HS-27A (cell line): ENCODE measurements at regions not wholly inside any gene's neighbourhood (a gene's known extent, or its start where the extent isn't known, plus 50 kb on each side); places are given as distances from the start of the nearest gene placed in this dataset.
"Not testable (repeated sequence)": the region's sequence is repeated elsewhere in the genome, so short reads cannot be mapped to it uniquely, and the experiment has no call there.

Experiments used
- DNase-seq: peaks from one replicate; pipeline ENCODE4 v3.0.0-alpha.2; 2012; ENCODE audit warnings: low read depth, missing footprints

DNA sequence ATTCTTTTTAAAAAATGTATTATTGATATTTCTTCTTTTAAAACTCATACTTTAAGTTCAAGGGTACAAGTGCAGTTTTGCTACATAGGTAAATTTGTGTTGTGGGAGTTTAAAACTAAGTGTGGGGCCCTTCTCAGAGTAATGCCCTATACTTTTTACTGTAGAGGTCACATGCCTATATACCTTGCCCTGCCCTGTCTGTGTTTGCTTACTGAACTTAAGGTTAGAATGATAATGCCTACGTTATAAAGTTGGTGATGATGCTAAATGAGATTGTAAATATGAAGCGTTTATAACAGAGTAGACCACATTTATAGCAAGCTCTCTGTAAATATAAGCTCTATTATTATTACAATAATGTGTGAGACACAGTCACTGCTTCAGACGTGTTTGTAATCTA lies 261.9 kb downstream of the RASSF9 start:
- DNase-seq: no peak

DNA sequence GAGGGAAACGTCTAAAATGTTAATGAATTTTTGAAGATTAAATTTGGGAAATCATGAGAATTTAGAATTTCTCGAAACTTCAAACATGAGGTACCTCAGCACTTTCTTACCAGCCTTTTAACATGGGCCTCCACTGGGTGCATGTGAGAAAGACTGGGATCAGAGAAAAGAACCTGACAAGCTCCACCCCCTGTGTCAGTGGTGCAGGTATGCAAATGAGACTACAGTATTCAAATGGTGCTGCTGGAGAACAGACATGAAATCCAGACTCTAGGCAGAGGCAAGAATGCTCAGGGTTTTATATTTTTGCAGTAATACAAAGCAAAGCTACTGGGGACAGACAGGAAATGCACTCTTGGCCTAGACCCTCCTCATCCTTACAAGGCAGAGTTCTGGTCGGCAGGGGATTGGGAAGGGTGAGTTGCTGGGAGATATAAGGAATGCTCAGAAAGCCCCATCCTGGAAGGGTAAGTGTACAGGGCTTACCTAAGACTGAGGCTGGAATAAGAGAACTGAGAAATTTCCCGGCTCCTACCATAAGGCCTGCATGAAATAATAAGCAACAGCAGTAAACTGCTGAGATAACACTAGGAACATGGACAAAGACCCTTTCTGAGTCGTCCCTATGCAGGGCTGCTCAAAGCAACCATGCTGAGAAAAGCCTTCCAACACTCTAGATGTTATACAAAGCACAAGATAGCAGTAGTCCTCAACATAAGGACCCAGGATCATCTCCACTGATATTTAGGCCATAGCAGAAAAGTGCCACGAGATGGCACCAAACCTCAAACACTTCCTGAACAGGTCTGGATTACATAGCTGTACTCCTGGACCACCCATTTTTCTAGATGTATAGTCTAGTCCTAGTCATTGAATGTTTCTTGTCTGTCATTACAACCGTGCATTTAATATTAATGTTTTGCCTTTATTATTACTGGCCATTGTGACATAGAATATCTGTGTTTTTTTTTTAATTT lies 260.8 kb downstream of the RASSF9 start:
- DNase-seq: peak; percentile 39

DNA sequence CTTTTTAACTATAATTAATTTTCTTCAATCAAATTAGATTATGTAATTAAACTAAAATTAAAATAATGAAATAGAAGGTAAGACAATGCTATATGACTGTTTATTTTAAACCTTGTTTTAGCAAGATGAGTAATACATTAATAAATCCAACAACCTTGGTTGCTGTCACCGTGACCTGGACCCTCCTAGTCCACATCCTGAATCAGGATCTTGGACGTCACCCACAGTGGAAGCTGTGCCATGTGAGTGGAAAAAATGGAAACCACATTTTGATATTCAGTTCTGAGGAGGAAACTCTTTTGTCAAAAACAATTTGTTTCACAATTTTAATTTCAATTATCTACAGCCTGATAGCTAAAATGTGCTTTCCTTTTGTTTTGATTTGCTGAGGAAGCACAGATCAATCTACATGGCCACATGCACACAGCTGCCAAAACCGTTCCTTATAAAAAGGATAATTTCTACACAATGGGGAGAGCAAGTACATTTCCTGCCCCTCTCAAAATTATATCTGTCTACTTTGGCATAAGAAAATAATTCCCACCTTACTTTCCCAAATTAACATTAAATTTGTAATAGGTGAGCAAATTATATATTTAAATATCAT lies 255.5 kb downstream of the RASSF9 start:
- DNase-seq: no peak

DNA sequence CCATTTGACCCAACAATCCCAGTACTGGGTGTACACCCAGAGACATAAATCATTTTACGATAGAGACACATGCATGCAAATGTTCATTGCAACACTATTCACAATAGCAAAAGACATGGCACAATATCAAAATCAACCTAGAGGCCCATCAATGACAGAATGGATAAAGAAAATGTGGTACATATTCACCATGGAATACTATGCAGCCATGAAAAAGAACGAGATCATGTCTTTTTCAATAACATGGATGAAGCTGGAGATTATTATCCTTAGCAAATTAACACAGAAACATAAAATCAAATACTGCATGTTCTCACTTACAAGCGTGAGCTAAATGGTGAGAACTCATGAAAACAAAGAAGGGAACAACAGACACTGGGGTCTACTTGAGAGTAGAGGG lies 249.1 kb downstream of the RASSF9 start:
- DNase-seq: no peak

DNA sequence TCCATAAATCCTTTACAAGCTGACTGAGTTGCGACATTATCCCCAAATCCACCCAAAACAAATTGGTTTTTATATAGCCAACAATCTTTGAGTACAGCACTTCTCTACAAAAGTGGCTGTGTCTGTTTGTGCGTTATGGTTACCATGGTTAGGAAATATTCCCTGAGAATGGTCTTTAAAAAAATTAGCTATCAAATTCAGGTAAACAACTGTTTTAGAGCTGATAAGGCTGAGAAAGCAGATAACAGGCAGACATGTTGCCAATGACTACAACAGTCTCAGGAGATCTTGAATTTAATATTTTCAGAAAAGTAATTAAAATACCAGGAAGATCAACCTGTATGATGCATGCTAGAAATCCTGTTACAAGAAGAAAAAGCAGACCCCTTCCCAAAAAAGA lies 248.0 kb downstream of the RASSF9 start:
- no peak for DNase-seq

DNA sequence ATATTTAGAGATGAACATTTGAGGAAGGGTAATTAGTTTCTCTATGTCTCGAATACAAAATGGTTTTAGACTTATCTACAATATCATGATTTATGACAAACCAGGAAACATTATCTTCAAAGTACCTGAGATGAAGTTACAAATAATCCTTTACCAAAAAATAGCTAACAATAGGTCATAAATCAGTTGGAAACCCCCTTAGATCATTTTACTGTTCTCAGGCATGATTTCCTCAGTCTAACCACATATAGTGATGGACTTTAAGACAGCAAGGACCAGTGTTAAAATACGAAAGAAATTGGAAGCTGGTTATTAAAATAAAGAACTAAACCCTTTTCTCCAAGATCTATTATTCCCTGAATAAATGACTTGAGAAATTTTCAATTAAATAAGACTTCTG lies 235.4 kb downstream of the RASSF9 start:
- no peak for DNase-seq

DNA sequence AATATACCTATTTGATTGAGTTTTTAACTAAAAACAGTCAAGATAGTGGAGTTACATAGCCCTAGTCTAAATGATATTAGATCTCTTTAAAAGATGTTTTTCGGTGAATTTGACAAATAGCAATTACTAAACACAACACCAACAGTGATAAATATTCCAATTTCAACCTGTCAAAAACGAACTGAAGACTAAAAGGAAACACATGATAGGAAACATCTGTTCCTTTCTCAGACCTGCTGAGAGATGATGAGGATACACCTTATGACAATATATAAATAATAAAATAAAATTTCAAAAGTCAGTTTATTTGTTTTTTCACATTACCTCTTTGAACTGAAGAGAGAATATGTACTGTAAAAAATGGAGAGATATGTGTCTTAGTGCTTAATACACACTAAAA lies 232.7 kb downstream of the RASSF9 start:
- DNase-seq: no peak

DNA sequence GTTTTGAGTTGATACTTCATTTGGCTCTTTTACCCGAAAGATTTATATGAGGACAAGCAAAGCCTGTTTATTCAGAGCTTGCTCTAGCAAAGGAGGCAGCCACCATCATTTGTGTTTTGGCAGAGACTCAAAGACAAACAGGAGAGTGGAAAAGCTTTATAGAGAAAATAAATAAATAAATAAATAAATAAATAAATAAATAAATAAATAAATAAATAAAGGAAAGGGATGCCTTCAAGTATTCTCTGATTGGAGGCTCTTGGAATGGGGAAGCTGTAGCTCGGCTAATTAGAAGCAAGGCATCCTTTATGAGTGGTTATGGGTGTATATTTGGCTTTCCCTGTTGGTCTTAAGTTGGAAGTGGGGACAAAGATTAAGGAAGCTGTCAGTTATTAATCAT lies 229.8 kb downstream of the RASSF9 start:
- DNase-seq: no peak

DNA sequence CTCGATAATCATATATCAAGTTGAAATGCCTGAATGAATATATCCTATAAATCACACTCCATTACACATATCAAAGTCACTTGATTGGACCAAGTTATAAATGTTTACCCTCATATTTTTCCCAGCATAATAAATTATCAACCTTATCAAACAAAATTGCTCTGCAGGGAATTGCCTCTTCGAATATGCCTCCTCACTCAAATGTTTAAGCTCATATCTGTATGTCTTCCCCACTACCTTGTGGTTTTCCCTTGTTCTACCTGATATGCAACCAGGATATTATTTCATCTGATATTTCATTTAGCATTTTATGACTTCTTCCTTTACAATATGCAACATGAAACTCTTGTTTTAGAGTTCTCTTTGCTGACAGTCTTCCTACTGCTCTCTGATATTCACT lies 226.4 kb downstream of the RASSF9 start:
- DNase-seq: no peak

DNA sequence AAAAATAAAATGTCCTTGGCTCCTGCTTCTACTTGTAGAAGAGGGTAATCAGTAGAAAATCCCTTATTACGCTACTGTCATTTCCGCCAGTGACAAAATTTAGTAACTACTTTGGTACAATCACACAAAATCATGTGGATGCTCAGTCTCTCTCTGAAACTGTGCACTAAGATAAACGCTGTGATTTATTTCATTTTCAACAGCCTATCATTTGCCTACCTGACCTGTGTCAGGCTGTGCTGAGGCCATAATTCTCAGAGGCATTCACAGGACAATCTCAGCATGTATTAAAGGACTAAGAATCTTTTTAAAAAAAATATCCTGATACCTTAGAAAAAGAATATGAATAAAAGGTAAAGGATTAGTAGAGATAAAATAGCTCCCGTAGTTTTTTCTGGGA lies 226.0 kb downstream of the RASSF9 start:
- no peak for DNase-seq

DNA sequence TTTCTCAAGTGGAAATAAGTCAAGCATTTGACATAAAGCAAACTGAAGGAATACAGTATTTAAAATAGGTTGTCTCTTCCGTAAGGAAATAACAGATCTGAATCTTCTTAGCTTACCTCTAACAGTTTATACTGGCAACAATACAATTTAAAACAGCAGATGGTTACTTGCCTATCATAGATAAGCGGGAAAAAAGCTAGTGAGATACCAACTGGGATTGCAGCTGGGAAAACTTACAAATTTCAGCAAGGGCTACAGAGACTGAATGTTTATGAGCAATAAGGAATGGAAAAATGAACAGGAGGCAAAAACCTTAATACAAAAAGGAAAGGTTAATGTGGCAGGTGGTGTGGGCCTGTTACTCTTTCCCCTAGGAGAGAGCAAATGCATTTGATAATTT lies 220.0 kb downstream of the RASSF9 start:
- no peak for DNase-seq

DNA sequence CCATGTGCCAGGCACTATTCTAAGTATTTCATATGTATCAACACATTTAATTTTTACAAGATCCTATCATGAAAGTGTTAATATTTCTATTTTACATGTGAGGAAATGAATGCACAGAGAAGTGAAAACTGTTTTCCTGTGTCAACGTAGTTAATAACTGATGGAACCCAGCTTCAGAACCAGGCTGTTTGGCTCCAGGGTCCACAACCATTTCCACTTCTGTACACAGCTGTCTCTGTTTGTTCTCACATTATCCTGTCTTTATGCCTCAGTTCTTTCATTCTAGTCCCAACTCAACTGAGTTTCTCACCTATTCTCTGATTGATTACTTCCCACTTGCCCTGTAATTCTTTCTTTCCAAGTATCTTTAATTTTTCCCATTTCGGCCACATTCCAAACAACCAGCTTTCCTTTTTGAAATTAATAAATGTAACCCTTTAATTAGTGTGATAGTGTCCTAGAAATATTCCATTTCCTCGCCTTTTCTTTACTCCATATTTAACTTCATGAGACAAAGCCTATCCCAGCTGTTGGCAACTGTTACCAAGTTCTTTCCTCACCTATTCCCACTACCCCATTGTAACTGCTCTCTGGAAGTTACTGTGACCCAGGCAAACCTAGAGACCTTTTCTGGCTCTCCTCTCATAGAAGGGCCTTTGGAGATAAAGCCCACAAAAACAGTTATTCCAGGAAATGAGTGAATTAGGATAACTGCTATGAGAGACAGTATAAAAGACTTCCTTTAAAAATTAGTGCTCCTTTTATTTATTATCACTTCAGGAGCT lies 218.7 kb downstream of the RASSF9 start:
- DNase-seq: no peak

DNA sequence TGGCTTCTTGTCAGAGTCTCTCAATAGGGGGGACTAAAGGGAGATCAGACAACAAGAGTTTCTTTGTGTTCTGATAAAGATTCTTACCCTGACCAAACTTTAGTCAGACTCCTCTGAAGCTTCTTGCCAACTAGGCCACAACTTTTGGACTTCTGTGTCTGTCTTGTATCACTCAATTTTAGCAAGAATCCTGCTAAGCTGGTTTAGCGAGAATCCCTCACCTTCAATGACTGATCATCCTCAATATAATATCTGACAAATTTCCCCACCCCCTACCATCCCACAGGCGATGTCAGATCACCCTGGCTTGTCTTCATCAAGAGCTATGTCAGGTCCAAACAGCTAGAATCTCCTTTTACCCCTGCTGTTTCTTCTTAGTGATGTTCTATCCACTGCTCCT lies 215.2 kb downstream of the RASSF9 start:
- no peak for DNase-seq

DNA sequence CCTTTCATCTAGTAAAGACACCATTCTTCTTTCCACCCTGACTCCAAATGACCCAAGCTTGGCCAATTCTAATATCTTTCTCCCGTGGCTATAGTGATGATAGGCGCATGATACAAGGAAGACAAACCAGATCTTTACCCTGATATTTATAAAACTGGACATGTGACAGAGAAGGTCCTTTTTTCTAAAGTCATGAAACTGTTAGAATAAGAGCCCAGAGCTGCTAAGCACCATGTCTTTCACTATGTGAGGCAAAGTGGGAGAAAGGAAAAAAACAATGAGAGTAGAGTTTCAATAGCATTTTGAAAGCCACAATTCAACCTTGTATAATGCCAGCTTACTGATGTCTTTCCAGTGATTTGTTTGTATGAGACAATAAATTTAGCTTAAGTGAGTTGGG lies 212.4 kb downstream of the RASSF9 start:
- DNase-seq: no peak

DNA sequence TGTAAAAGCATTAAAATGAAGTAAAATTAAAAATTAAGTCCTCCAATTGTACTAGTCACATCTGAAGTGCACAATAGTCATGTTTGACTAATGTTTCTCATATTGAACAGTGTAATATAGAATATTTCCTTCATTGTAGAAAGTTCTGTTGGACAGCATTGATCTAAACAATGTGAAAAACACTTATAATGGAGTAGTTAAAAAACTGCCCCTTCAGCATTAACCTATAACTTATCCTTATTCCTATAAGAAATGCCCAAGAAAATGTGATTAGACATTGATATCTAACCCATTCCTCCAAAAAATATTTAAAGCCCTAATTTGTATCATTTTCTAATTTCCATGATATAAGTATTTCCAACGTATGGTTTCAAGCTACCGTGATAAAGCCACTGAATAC lies 210.7 kb downstream of the RASSF9 start:
- no peak for DNase-seq

DNA sequence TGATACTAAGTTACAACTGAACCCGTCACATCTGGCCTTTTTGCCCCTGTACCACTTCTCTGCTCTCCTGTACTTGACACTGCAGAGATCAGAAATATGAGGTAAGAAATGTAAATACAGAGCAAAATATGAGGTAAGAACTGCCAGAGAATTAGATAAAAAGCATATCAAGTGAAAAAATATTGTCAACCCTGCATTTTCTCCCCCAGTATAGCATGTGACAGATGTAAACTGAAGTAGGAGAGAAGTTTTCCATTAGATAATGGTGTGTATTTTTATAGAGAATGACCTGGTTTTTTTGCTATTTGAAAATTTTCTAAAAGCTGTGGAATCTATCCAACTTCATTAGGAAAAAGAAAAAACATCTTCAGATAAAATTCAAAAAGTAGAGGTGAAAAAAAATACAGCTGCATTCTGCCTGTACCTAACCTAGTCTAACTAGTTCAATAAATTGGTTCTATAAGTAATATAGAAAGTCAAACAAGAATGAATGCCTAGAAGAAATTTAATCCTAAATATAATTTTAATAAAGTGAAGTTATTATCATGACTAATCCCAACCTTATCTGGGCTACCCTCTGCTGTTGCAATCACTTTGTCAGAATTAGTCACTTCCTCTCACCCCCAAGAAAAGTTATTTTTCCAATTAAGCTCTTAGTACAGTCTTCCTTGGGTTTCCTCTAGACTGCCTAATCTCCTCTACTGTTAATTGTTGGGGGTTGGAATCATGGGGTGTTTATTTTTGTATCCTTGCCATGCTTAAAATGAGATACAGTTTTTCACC lies 210.0 kb downstream of the RASSF9 start:
- DNase-seq: peak; percentile 41

DNA sequence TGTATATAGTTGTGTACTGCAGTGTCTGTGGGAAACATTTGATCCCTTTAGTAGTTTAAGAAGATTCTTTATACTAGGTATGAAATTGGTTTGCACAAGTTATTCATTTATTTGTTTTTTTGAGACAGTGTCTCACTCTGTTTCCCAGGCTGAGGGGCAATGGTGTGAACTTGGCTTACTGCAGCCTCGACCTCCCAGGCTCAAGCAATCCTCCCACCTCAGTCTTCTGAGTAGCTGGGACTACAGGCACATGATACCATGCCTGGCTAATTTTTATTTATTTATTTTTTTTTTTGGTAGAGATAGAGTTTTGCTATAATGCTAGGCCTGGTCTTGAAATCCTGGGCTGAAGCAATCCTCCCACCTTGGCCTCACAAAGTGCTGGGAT lies 209.4 kb downstream of the RASSF9 start:
- no peak for DNase-seq

DNA sequence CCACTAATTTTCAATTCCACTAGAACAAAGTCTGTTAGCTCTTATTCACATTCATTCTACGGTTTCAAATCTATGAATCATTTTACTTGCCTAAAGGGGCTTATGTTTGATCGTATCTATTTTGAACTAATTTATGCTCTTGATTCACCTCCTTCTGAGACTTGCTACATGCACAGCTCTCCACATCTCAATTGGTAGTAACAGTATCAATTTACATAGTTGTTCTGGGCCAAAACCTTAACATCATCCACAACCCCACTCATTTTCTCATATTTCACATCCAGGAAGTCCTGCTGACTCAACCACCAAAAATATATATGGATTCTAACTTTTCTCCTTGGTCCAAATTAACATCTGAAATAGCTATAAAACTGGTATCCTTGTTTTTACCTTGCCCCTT lies 208.6 kb downstream of the RASSF9 start:
- peak; percentile 39 for DNase-seq

DNA sequence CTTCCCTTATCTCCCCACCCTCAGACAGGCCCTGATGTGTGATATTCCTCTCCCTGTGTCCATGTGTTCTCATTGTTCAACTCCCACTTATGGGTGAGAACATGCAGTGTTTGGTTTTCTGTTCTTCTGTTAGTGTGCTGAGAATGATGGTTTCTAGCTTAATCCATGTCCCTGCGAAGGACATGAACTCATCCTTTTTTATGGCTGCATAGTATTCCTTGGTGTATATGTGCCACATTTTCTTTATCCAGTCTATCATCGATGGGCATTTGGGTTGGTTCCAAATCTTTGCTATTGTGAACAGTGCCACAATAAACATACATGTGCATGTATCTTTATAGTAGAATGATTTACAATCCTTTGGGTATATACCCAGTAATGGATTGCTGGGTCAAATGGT lies 207.6 kb downstream of the RASSF9 start:
- not testable (repeated sequence) for DNase-seq

DNA sequence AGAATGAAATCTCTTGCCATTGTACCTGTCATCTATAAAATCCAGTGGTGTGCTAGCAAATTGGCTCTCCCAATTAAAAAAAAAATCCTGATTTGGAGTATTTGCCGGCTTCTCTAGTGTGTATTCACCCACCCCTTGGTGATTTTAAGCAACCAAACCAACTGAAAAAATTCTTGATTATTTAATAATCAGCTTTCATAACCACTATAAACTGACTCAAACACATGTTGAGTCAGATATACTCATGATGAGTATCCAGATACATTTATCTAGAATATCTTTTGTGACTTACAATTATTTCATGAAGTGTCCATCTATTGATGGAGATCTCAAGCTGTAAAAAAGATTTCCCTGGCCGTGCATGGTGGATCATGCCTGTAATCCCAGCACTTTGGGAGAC lies 205.4 kb downstream of the RASSF9 start:
- no peak for DNase-seq

DNA sequence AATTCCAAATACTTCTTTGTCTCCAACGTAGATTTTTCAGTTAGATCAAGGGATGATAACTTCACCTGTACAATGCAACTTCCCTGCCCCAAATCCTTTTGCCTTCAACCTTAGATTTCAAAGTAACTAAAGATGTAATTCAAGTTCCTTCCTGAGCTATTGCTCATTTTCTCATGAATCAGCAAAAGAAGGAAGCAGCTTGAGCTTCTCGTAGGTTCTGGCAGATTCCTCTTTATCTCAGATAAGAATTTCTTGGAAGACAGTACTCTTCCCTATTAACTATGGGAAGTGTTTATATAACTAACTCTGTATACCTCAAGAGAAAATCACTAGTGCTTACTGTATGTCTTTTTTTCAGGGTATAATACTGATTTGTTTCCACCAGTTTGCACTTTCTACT lies 203.8 kb downstream of the RASSF9 start:
- no peak for DNase-seq

DNA sequence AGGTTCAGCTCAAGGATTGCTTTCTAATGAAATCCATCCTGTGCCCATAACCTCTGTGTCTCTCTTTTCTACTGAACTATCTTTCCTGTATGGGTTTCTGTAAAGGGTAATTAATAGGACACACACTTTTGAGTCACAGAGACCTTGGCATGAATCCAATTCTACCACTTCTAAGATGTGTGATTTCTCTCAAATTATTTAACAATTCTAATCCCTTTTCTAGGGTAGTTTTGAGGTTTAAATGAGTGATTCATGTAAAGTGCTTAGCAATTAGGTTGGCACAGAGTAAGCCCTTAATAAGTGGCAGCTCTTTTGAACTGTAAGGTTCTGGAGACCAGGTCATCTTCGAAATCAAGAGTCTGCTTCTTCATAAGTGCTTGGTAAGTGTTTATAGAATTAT lies 202.7 kb downstream of the RASSF9 start:
- DNase-seq: no peak
